Kidney (tissue), 13 donors: ENCODE measurements at regions not wholly inside any gene's neighbourhood (a gene's known extent, or its start where the extent isn't known, plus 50 kb on each side); places are given as distances from the start of the nearest gene placed in this dataset.

Source experiments
- DNase-seq, 5 donors: peaks; one replicate each; pipeline ENCODE4 v3.0.0-alpha.2; 2013 to 2020
- FAIRE-seq: peaks from 2 replicates; lab custom pipeline; 2012; peaks lifted over from hg19 to GRCh38; lab: Jason Lieb, UNC
- H3K27ac ChIP-seq, 2 donors: one replicate each; pipeline ENCODE4 v1.7.0; 2013; ENCODE audit warnings: low read depth in 2 of 2, low read length in 2 of 2, inconsistent platforms in 1 of 2
- H3K27me3 ChIP-seq: one replicate; pipeline ENCODE4 v1.7.1; 2013; ENCODE audit warnings: low read length, inconsistent platforms; ENCODE audit not compliant: control insufficient read depth, insufficient read depth
- H3K36me3 ChIP-seq, 3 donors: one replicate each; pipeline versions ENCODE4 v1.7.0 to v1.7.1; 2013; ENCODE audit warnings: low read length in 3 of 3, control low read depth in 1 of 3, inconsistent platforms in 1 of 3; ENCODE audit not compliant: insufficient read depth in 3 of 3, control insufficient read depth in 2 of 3
- H3K4me1 ChIP-seq, 3 donors: one replicate each; pipeline versions ENCODE4 v1.7.0 to v1.7.1; 2013; ENCODE audit warnings: low read length in 3 of 3, inconsistent platforms in 1 of 3, low read depth in 1 of 3; ENCODE audit not compliant: control insufficient read depth in 2 of 3, insufficient read depth in 2 of 3
- H3K4me3 ChIP-seq, 3 donors: one replicate each; pipeline versions ENCODE4 v1.7.0 to v1.8.1; 2013; ENCODE audit warnings: low read length in 3 of 3, control low read depth in 1 of 3, inconsistent platforms in 1 of 3
- H3K9ac ChIP-seq, 3 donors: one replicate each; pipeline versions ENCODE4 v1.7.0 to v1.7.1; 2013; ENCODE audit warnings: low read length in 3 of 3, control low read depth in 1 of 3, inconsistent platforms in 1 of 3
- H3K9me3 ChIP-seq, 3 donors: one replicate each; pipeline versions ENCODE4 v1.7.0 to v1.7.1; 2013; ENCODE audit warnings: low read length in 3 of 3, control low read depth in 1 of 3, inconsistent platforms in 1 of 3; ENCODE audit not compliant: control insufficient read depth in 2 of 3, insufficient read depth in 1 of 3
- CTCF ChIP-seq: IDR thresholded peaks from 3 replicates; pipeline ENCODE4 v1.5.1; 2012; ENCODE audit warnings: mild to moderate bottlenecking, moderate library complexity, borderline replicate concordance; ENCODE audit not compliant: insufficient read depth; ENCODE audit errors: extremely low read depth
- intact Hi-C: fragments of 100-400 bp; cut with DNase I; formaldehyde crosslinking; loops from one replicate; pipeline ENCODE4 v1.11.1; 2022
- donor health status: control.
- donor health status: control.
- donor health status: control.
- donor health status: control.
- donor health status: control.
- donor health status: DM: yes; HTN: yes; CAD: no.
- donor health status: Normal renal cell carcinoma (clear cell type).

DNA sequence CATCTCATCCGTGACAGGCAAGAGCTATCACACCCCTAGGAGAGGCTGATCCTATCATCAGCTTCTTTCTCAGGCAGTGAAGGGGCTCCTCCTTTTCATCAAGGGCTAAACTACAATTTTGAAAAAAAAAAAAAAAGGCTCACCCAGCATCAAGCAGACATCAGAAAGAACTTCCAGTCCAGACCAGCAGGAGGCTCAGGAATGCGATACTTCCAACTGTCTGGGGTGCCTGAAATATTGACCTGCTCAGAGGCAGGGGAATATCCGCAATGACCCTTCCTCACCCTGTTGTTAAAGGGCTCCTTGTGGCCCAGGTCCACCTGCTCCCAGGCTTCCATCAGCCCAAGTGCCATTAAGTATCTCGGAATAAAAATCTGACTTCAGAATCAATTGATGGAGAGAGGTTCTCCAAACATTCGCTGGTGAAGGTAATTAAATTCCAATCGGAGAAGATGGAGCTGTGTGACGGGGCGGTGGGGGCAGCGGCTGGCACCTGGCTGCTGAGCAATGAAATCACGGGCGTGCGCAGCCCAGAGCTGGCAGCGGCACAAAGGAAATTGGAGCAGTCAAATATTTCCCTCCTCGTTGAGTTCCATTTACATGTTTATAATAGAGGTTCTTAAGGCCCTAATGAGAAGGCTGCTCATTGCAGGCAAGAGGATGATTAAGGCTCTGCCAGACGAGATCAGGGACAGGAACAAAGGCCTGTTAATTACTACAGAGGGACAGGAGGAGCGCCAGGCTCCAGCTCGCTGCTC lies 69.0 kb upstream of the THY1 start:
- intact Hi-C loops = no loop called here
- DNase-seq (peak in 1 of 5 donors; percentile 11), FAIRE-seq (no peak)
- Histone ChIP-seq H3K27ac (no peak overlapping the region), H3K4me3 (no peak overlapping the region), H3K9me3 (no peaks in the 10 kb centered on the region), H3K27me3 (no peaks in the 10 kb centered on the region), H3K36me3 (no peaks in the 10 kb centered on the region), H3K9ac (no peak overlapping the region), H3K4me1 (no peaks in the 10 kb centered on the region)
- TF ChIP-seq CTCF = no peak

- H3K27ac ChIP-seq = no peak overlapping the region
- FAIRE-seq (no peak), DNase-seq (peak in 1 of 5 donors; percentile 0)
- H3K4me3 ChIP-seq = no peak overlapping the region
- no peaks in the 10 kb centered on the region for H3K27me3 ChIP-seq
- intact Hi-C loops = no loop called here
- H3K9me3 ChIP-seq = no peaks in the 10 kb centered on the region
- no peak overlapping the region for H3K9ac ChIP-seq
- H3K36me3 ChIP-seq = no peaks in the 10 kb centered on the region
- no peak for TF ChIP-seq CTCF
- no peaks in the 10 kb centered on the region for H3K4me1 ChIP-seq
Measured at GRCh38 chr11:119490253-119491006, 67.5 kb upstream of the THY1 start.

GRCh38 chr11:119489087-119489486 lies 66.1 kb upstream of the THY1 start:
- Histone ChIP-seq H3K4me3 (no peak overlapping the region), H3K27ac (no peak overlapping the region), H3K36me3 (no peaks in the 10 kb centered on the region), H3K9ac (no peak overlapping the region), H3K9me3 (no peaks in the 10 kb centered on the region), H3K4me1 (no peaks in the 10 kb centered on the region), H3K27me3 (no peaks in the 10 kb centered on the region)
- DNase-seq (peak in 1 of 5 donors; percentile 18), FAIRE-seq (no peak)
- intact Hi-C loops = loop anchor here (10.0 kb wide), 1 partner anchor 246 kb away; no protein-coding TSS in a partner anchor
- no peak for TF ChIP-seq CTCF
